ENCODE measurements at regions not wholly inside any gene's neighbourhood (a gene's known extent, or its start where the extent isn't known, plus 50 kb on each side); places are given as distances from the start of the nearest gene placed in this dataset.
"Not testable (repeated sequence)": the region's sequence is repeated elsewhere in the genome, so short reads cannot be mapped to it uniquely, and the experiment has no call there.

- DNase-seq (ENCODE audit: low read depth, low spot score) = no peak
Measured at GRCh38 chr12:75805905-75806304, 225.7 kb downstream of the PHLDA1 start.

GRCh38 chr12:75805320-75805719, 226.3 kb downstream of the PHLDA1 start:
- no peak for DNase-seq (ENCODE audit: low read depth, low spot score)

DNA sequence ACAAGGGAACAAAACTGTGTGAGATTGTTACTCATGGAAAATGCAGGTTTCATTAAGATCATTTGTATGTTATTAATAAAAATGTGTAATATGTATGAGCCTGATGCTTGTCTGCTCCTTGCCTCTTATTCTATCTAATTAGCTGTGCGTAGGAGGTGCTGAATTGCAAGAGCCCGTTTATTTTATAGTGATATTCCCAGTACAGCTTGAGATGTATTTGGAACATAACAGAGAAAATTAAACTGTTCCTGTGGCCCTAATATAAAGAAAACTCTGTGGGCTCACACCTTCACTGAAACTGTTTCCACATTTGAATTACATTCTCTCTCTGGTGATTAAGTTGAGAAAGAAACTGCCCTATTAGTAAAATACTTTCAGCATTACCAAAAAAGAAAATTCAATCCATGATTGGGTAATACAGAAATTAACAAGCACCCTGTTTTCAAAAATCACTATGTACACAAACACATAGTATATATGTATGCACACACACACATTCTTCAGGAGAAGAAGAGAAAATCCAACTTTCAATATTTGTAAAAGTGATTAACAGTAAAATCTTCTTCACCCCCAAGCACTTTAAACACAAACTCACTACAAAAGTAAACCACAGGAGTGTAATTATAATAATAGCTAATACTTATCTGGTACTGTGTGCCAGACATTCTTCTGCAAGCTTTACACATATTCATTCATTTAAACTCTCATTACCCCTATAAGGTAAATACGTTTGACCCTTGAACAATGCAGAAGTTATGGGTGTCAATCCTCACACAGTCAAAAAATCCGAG, 233.2 kb downstream of the PHLDA1 start:
- DNase-seq (ENCODE audit: low read depth, low spot score) = no peak

- DNase-seq (ENCODE audit: low read depth, low spot score) = no peak
Measured at GRCh38 chr12:75795125-75795524, 236.5 kb downstream of the PHLDA1 start.

- DNase-seq (ENCODE audit: low read depth, low spot score) = no peak
Measured at GRCh38 chr12:75792687-75793086, 238.9 kb downstream of the PHLDA1 start.

- no peak for DNase-seq (ENCODE audit: low read depth, low spot score)
Measured at GRCh38 chr12:75790219-75790618, 241.4 kb downstream of the PHLDA1 start.

- not testable (repeated sequence) for DNase-seq (ENCODE audit: low read depth, low spot score)
Measured at GRCh38 chr12:75787146-75787545, 244.4 kb downstream of the PHLDA1 start.

- DNase-seq (ENCODE audit: low read depth, low spot score) = no peak
Measured at GRCh38 chr12:75786070-75786469, 245.5 kb downstream of the PHLDA1 start.

- DNase-seq (ENCODE audit: low read depth, low spot score) = no peak
Measured at GRCh38 chr12:75784591-75784990, 247.0 kb downstream of the PHLDA1 start.

- DNase-seq (ENCODE audit: low read depth, low spot score) = no peak
Measured at GRCh38 chr12:75783093-75783877, 248.3 kb downstream of the PHLDA1 start.

DNA sequence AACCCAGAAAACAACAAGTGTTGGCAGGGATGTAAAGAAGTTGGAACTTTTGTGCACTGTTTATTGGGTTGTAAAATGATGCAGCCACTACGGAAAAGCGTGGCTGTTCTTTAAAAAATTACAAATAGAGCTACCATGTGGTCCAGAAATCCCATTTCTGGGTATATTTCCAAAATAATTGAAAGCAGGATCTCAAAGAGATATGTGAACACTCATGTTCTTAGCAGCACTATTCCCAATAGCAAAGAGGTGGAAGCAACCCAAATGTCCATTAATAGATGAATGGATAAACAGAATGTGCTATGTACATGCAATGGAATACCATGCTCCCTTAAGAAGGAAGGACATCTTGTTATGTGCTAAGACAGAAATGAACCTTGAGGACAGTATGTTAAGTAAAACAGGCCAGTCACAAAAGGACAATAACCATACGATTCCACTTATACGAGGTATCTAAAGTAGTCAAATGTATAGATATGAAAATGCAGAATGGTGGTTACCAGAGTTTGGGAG, 249.5 kb downstream of the PHLDA1 start:
- no peak for DNase-seq (ENCODE audit: low read depth, low spot score)

- no peak for DNase-seq (ENCODE audit: low read depth, low spot score)
Measured at GRCh38 chr12:75781532-75782046, 250.0 kb downstream of the PHLDA1 start.

- DNase-seq (ENCODE audit: low read depth, low spot score) = no peak
Measured at GRCh38 chr12:75779891-75780496, 251.6 kb downstream of the PHLDA1 start.

DNA sequence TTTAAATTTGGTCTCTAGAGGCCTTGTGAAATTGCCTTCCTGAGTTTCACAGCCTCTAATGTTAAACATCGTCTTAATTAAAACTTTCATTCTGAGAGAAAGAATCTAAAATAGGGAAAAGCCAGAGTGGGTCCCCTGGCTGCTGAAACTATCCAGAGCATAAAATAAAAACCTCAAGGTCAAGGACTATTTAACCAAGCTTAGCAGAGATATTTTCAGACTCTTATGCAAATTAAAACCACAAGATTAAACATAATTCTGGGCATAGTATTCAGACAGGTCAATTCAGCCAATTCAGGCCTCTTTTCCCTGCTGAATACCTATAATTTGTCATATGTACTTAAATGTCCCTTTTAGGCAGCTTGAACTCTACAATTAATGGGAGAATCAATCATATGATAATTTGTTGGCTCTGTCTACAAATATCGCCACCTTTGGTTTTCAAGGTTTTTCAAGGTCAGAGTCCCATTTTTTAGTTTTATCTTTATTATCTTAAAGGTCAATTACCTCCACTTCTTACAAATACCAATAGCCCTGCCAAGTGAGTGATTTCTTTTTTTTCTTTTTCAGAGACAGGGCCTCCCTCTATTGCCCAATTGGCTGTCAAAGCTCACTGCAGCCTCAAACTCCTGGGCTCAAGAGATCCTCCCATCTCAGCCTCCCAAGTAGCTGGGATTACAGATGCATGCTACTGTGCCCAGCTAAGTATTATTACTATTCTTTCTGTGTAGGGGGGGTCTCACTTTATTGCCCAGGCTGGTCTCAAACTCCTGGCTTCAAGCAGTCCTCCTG, 257.1 kb downstream of the PHLDA1 start:
- DNase-seq (ENCODE audit: low read depth, low spot score) = no peak

DNA sequence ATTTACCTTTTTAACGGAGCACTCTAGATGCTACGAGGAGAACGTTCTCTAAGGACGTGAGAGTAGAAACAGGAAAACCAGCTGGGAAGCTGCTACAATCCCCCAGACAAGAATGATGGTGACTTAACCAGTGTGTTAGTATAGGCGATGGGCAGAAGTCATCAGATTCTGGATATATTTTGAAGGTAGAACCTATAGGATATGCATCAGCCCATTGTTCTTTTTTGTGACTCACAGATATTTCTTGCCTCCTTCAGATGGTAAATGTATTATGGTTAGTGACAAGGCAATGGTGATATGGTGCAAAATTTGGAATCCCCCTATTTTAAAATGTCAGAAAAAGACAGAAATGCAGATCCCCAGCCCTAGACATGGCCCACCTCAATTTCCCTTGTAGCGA, 258.2 kb downstream of the PHLDA1 start:
- no peak for DNase-seq (ENCODE audit: low read depth, low spot score)

- no peak for DNase-seq (ENCODE audit: low read depth, low spot score)
Measured at GRCh38 chr12:75771023-75771422, 259.6 kb upstream of the KRR1 start.

- no peak for DNase-seq (ENCODE audit: low read depth, low spot score)
Measured at GRCh38 chr12:75767957-75768356, 256.5 kb upstream of the KRR1 start.

GRCh38 chr12:75766263-75767160, 255.1 kb upstream of the KRR1 start:
- DNase-seq (ENCODE audit: low read depth, low spot score) = no peak

GRCh38 chr12:75765170-75766059, 254.0 kb upstream of the KRR1 start:
- DNase-seq (ENCODE audit: low read depth, low spot score) = no peak
